HepG2 (cell line): ENCODE measurements at regions not wholly inside any gene's neighbourhood (a gene's known extent, or its start where the extent isn't known, plus 50 kb on each side); places are given as distances from the start of the nearest gene placed in this dataset.

Experiments
- ATAC-seq: fragments of 200-7000 bp; cut with Tn5 transposase; 3 replicates; pipeline ENCODE4 v1.9.1; 2020; ENCODE audit warnings: mild to moderate bottlenecking, moderate library complexity
- BruUV-seq: library from RNA; stranded (reverse); fragments of 400-500 nt; replicated peaks from 2 replicates; lab custom pipeline; 2021; lab: Mats Ljungman, UMichigan
- CTCF ChIA-PET: fragments of 300-600 bp; formaldehyde crosslinking; extraction: SDS; loops from one replicate; lab custom pipeline; 2021; ENCODE audit warnings: low total read pairs, inconsistent platforms, low intra/inter-chr PET ratio; lab: Yijun Ruan, JAX
- POLR2A ChIA-PET: fragments of 350-600 bp; sonication (Branson Sonifier 250); formaldehyde crosslinking; loops from one replicate; lab custom pipeline; 2020; ENCODE audit warnings: antibody characterized with exemption, inconsistent platforms; lab: Yijun Ruan, JAX
- DNase-seq: peaks from one replicate; pipeline ENCODE4 v3.0.0-alpha.2; 2015; ENCODE audit warnings: low spot score
- FAIRE-seq: peaks from 3 replicates; lab custom pipeline; 2011; peaks lifted over from hg19 to GRCh38; lab: Jason Lieb, UNC
- H2AFZ ChIP-seq: one replicate; pipeline ENCODE4 v1.6.1; 2011; ENCODE audit warnings: low read length, inconsistent platforms
- H3K27ac ChIP-seq: fragments of 300-600 bp; 3 replicates; pipeline ENCODE4 v1.8.0; 2011; ENCODE audit warnings: mixed run types, mild to moderate bottlenecking, mixed read lengths, low read length, inconsistent platforms; ENCODE audit not compliant: insufficient read depth; ENCODE audit errors: extremely low read length
- H3K27me3 ChIP-seq, 2 experiments: fragments of 200-600 bp in 1 of 2; 2 replicates in 1 of 2; 3 replicates in 1 of 2; pipeline versions ENCODE4 v1.6.0 to v1.8.0; 2011; ENCODE audit warnings: low read length in 2 of 2, mild to moderate bottlenecking in 2 of 2, moderate library complexity in 2 of 2, inconsistent platforms in 1 of 2; ENCODE audit not compliant: insufficient read depth in 2 of 2, control insufficient read depth in 1 of 2
- H3K36me3 ChIP-seq, 2 experiments: fragments of 200-600 bp in 1 of 2; replicated peaks in 1 of 2; 2 replicates in 1 of 2; 3 replicates in 1 of 2; pipeline versions ENCODE4 v1.5.1 to v1.8.0; 2011; ENCODE audit warnings: low read length in 2 of 2, inconsistent platforms in 1 of 2; ENCODE audit not compliant: insufficient read depth in 2 of 2, control insufficient read depth in 1 of 2
- H3K4me1 ChIP-seq: 2 replicates; pipeline ENCODE4 v1.5.1; 2012; ENCODE audit warnings: low read length, inconsistent platforms; ENCODE audit not compliant: insufficient read depth
- H3K4me2 ChIP-seq: 2 replicates; pipeline ENCODE4 v1.6.0; 2011; ENCODE audit warnings: low read depth, low read length, inconsistent platforms
- H3K4me3 ChIP-seq, 3 experiments: fragments of 200-600 bp in 1 of 3; sonication (generic), shearing (Covaris generic) in 1 of 3; replicated peaks in 1 of 3; 2 replicates each; pipeline ENCODE4 v1.5.1; 2011 to 2016; ENCODE audit warnings: low read length in 3 of 3, inconsistent platforms in 2 of 3, low read depth in 2 of 3, mild to moderate bottlenecking in 2 of 3, control low read depth in 1 of 3, mixed read lengths in 1 of 3; ENCODE audit not compliant: insufficient read depth in 1 of 3
- H3K79me2 ChIP-seq: one replicate; pipeline ENCODE4 v1.6.1; 2011; ENCODE audit warnings: low read length, inconsistent platforms; ENCODE audit not compliant: insufficient read depth
- H3K9ac ChIP-seq: 2 replicates; pipeline ENCODE4 v1.6.0; 2011; ENCODE audit warnings: mild to moderate bottlenecking, low read depth, low read length, inconsistent platforms; ENCODE audit not compliant: insufficient read depth
- H3K9me3 ChIP-seq: 2 replicates; pipeline ENCODE4 v1.5.1; 2012; ENCODE audit warnings: mild to moderate bottlenecking, low read length
- H4K20me1 ChIP-seq: 2 replicates; pipeline ENCODE4 v1.6.0; 2011; ENCODE audit warnings: inconsistent platforms, mild to moderate bottlenecking, low read length, moderate library complexity; ENCODE audit not compliant: insufficient read depth
- ARNTL ChIP-seq: sonication (generic); formaldehyde crosslinking; IDR thresholded peaks from 2 replicates; pipeline ENCODE4 v1.4.0; 2020; ENCODE audit warnings: mild to moderate bottlenecking, missing genetic modification reagents
- HNRNPL ChIP-seq: fragments of 200-400 bp; formaldehyde crosslinking; IDR thresholded peaks from 2 replicates; pipeline ENCODE4 v1.6.1; 2017; ENCODE audit warnings: mild to moderate bottlenecking, low read depth, low read length
- IRF2 ChIP-seq: IDR thresholded peaks from 2 replicates; pipeline ENCODE4 v1.6.1; 2018; ENCODE audit warnings: missing genetic modification reagents, missing compliant biosample characterization
- JUN ChIP-seq: sonication (generic); formaldehyde crosslinking; IDR thresholded peaks from 2 replicates; pipeline ENCODE4 v1.4.0; 2020; ENCODE audit warnings: mild to moderate bottlenecking, missing genetic modification reagents
- PLRG1 ChIP-seq: fragments of 450-650 bp; conservative IDR thresholded peaks from 2 replicates; pipeline ENCODE4 v1.6.1; 2016
- REST ChIP-seq, 2 experiments: IDR thresholded peaks; 2 replicates each; pipeline ENCODE4 v1.6.1; 2011 to 2012; ENCODE audit warnings: low read length in 2 of 2, borderline replicate concordance in 1 of 2, low read depth in 1 of 2, mild to moderate bottlenecking in 1 of 2, moderate library complexity in 1 of 2
- SKI ChIP-seq: fragments of 450-650 bp; IDR thresholded peaks from one replicate; pipeline ENCODE4 v1.6.1; 2018; ENCODE audit warnings: mild to moderate bottlenecking; ENCODE audit not compliant: partially characterized antibody
- SMAD3 ChIP-seq: sonication (generic); formaldehyde crosslinking; IDR thresholded peaks from 2 replicates; pipeline ENCODE4 v1.4.0; 2020; ENCODE audit warnings: missing genetic modification reagents
- TBX3 ChIP-seq: fragments of 450-650 bp; IDR thresholded peaks from 2 replicates; pipeline ENCODE4 v1.6.1; 2017; ENCODE audit warnings: antibody characterized with exemption, mild to moderate bottlenecking, inconsistent platforms, borderline replicate concordance
- TGIF2 ChIP-seq: IDR thresholded peaks from 2 replicates; pipeline ENCODE4 v1.6.1; 2016; ENCODE audit warnings: control low read depth, missing compliant biosample characterization
- THAP9 ChIP-seq: sonication (generic); formaldehyde crosslinking; IDR thresholded peaks from 2 replicates; pipeline ENCODE4; 2020; ENCODE audit warnings: missing genetic modification reagents, mild to moderate bottlenecking, borderline replicate concordance
- ZBTB34 ChIP-seq: sonication (generic); formaldehyde crosslinking; IDR thresholded peaks from 2 replicates; pipeline ENCODE4 v1.8.0; 2022; ENCODE audit warnings: mild to moderate bottlenecking, missing genetic modification reagents
- ZNF569 ChIP-seq: sonication (generic); formaldehyde crosslinking; IDR thresholded peaks from 2 replicates; pipeline ENCODE4 v1.5.0; 2020; ENCODE audit warnings: mild to moderate bottlenecking, missing genetic modification reagents, moderate library complexity, borderline replicate concordance
- ZNF652 ChIP-seq: IDR thresholded peaks from 2 replicates; pipeline ENCODE4 v1.6.1; 2016; ENCODE audit warnings: low read depth, borderline replicate concordance
- ZNF724P ChIP-seq: sonication (generic); formaldehyde crosslinking; IDR thresholded peaks from 2 replicates; pipeline ENCODE4 v1.8.0; 2022; ENCODE audit warnings: missing genetic modification reagents, borderline replicate concordance
- WGBS: methylation state at CpG from one replicate; pipeline ENCODE4 v1.1.6; 2017; ENCODE audit warnings: low lambda C conversion rate; 5-methylcytosine and 5-hydroxymethylcytosine counted together
- in situ Hi-C: cut with HindIII; loops from 2 replicates; pipeline ENCODE4 v1.10.0; 2017; ENCODE audit warnings: low pct_unique_long_range_greater_than_20kb; ENCODE audit not compliant: extremely low pct_ligation_motif_present
- intact Hi-C: fragments of 100-400 bp; cut with micrococcal nuclease; formaldehyde crosslinking; loops from one replicate; pipeline ENCODE4 v1.10.0; 2022; ENCODE audit not compliant: unreplicated experiment

GRCh38 chr14:49319810-49320209 is 266.4 kb downstream of the RPS29 start:
- BruUV-seq, result no TSS peak
- TF ChIP-seq TGIF2 (no peak), ZNF724P (CRISPR knock-in tag) (no peak), IRF2 (CRISPR knock-in tag) (no peak), ZNF569 (CRISPR knock-in tag) (no peak), ARNTL (CRISPR knock-in tag) (no peak), SMAD3 (CRISPR knock-in tag) (no peak), HNRNPL (no peak), JUN (CRISPR knock-in tag) (no peak), TBX3 (no peak), SKI (no peak), PLRG1 (no peak), ZNF652 (CRISPR knock-in tag) (no peak), THAP9 (CRISPR knock-in tag) (no peak), ZBTB34 (no peak), REST (IDR thresholded peaks at IDR 0.05; ENCODE audit: borderline replicate concordance in 1 of 2, low read depth in 1 of 2, low read length in 2 of 2) (no peak)
- H3K4me3 ChIP-seq, result no peak overlapping the region
- ChIA-PET CTCF (no interaction called here), POLR2A (no interaction called here)
- DNase-seq, result no peak
- H3K9ac ChIP-seq, result no peak overlapping the region
- H3K27ac ChIP-seq, result no peak overlapping the region
- H4K20me1 ChIP-seq, result no peaks in the 10 kb centered on the region
- H3K27me3 ChIP-seq, result no peaks in the 10 kb centered on the region
- in situ Hi-C loops (no loop called here), intact Hi-C loops (no loop called here)
- FAIRE-seq, result no peak
- WGBS, result 0% methylated on average over 3 of the region's 3 CpGs
- no peaks in the 10 kb centered on the region for H3K4me1 ChIP-seq
- H3K9me3 ChIP-seq, result no peaks in the 10 kb centered on the region
- H3K36me3 ChIP-seq, result no peaks in the 10 kb centered on the region
- no peak for ATAC-seq
- H2AFZ ChIP-seq, result no peak overlapping the region
- no peaks in the 10 kb centered on the region for H3K79me2 ChIP-seq
- H3K4me2 ChIP-seq, result no peak overlapping the region
